Endodermal cell (in vitro differentiated cells): ENCODE measurements at regions not wholly inside any gene's neighbourhood (a gene's known extent, or its start where the extent isn't known, plus 50 kb on each side); places are given as distances from the start of the nearest gene placed in this dataset.

Experiments
- DNase-seq: peaks from one replicate; pipeline ENCODE4 v3.0.0-alpha.2; 2017
- H3K27ac ChIP-seq: 2 replicates; pipeline ENCODE4 v1.5.1; 2013; ENCODE audit warnings: mild to moderate bottlenecking, low read depth, low read length, moderate library complexity
- H3K27me3 ChIP-seq: 2 replicates; pipeline ENCODE4 v1.6.1; 2013; ENCODE audit warnings: mild to moderate bottlenecking, low read length, moderate library complexity; ENCODE audit not compliant: insufficient read depth, control insufficient read depth, poor library complexity, severe bottlenecking
- H3K36me3 ChIP-seq: 2 replicates; pipeline ENCODE4 v1.7.0; 2013; ENCODE audit warnings: mild to moderate bottlenecking, low read length, moderate library complexity; ENCODE audit not compliant: control insufficient read depth, insufficient read depth
- H3K4me1 ChIP-seq: one replicate; pipeline ENCODE4 v1.7.0; 2013; ENCODE audit warnings: low read length; ENCODE audit not compliant: control insufficient read depth, insufficient read depth
- H3K4me3 ChIP-seq: 2 replicates; pipeline ENCODE4 v1.5.1; 2013; ENCODE audit warnings: mild to moderate bottlenecking, low read length, moderate library complexity
- H3K9ac ChIP-seq: 2 replicates; pipeline ENCODE4 v1.6.1; 2013; ENCODE audit warnings: mild to moderate bottlenecking, low read length, moderate library complexity; ENCODE audit not compliant: poor library complexity, severe bottlenecking; ENCODE audit errors: extremely low read depth
- H3K9me3 ChIP-seq: 2 replicates; pipeline ENCODE4 v1.6.1; 2013; ENCODE audit warnings: mild to moderate bottlenecking, low read length, moderate library complexity; ENCODE audit not compliant: control insufficient read depth
- H3K27ac Mint-ChIP-seq: 2 replicates; pipeline ENCODE4 v1.8.0; 2020; ENCODE audit warnings: mixed read lengths
- H3K27me3 Mint-ChIP-seq: 2 replicates; pipeline ENCODE4 v1.8.0; 2021; ENCODE audit warnings: mild to moderate bottlenecking, mixed read lengths; ENCODE audit not compliant: insufficient read depth
- H3K36me3 Mint-ChIP-seq: 2 replicates; pipeline ENCODE4 v1.8.0; 2020; ENCODE audit warnings: low read depth, mixed read lengths
- H3K4me1 Mint-ChIP-seq: 2 replicates; pipeline ENCODE4 v1.8.0; 2020; ENCODE audit warnings: mixed read lengths
- H3K4me3 Mint-ChIP-seq: 2 replicates; pipeline ENCODE4 v1.8.0; 2020; ENCODE audit warnings: mild to moderate bottlenecking, moderate library complexity, mixed read lengths
- H3K9me3 Mint-ChIP-seq: 2 replicates; pipeline ENCODE4 v1.8.0; 2020; ENCODE audit warnings: mild to moderate bottlenecking, mixed read lengths
- CTCF ChIP-seq: fragments of 200-600 bp; sonication (generic); conservative IDR thresholded peaks from 2 replicates; pipeline ENCODE4 v1.5.0; 2021; ENCODE audit warnings: antibody characterized with exemption, mild to moderate bottlenecking
- WGBS, 2 experiments: methylation state at CpG; one replicate each; pipeline versions ENCODE4 v1.1.5 to v1.1.7; 2013; ENCODE audit warnings: missing lambda C conversion rate in 2 of 2, mixed read lengths in 1 of 2; ENCODE audit not compliant: insufficient coverage in 1 of 2, insufficient read length in 1 of 2; 5-methylcytosine and 5-hydroxymethylcytosine counted together

GRCh38 chr5:67451640-67452279 is 255.2 kb upstream of the CD180 start:
- no peak overlapping the region for H3K9ac ChIP-seq
- H3K27ac Mint-ChIP-seq, result no peak overlapping the region
- WGBS, 2 experiments, result 92 to 100% methylated on average over 2 to 3 of the region's 3 CpGs
- no peaks in the 10 kb centered on the region for H3K9me3 ChIP-seq
- H3K27me3 Mint-ChIP-seq, result no peaks in the 10 kb centered on the region
- no peaks in the 10 kb centered on the region for H3K4me1 ChIP-seq
- H3K4me3 ChIP-seq, result no peak overlapping the region
- no peak for TF ChIP-seq CTCF
- no peaks in the 10 kb centered on the region for H3K9me3 Mint-ChIP-seq
- no peak for DNase-seq
- H3K27me3 ChIP-seq, result no peaks in the 10 kb centered on the region
- no peaks in the 10 kb centered on the region for H3K36me3 ChIP-seq
- no peaks in the 10 kb centered on the region for H3K36me3 Mint-ChIP-seq
- no peaks in the 10 kb centered on the region for H3K4me1 Mint-ChIP-seq
- no peak overlapping the region for H3K4me3 Mint-ChIP-seq
- no peak overlapping the region for H3K27ac ChIP-seq

- no peaks in the 10 kb centered on the region for H3K27me3 Mint-ChIP-seq
- Histone ChIP-seq H3K36me3 (no peaks in the 10 kb centered on the region), H3K27me3 (no peaks in the 10 kb centered on the region), H3K9me3 (no peaks in the 10 kb centered on the region), H3K9ac (no peak overlapping the region), H3K4me3 (no peak overlapping the region), H3K27ac (no peak overlapping the region), H3K4me1 (no peaks in the 10 kb centered on the region)
- H3K36me3 Mint-ChIP-seq, result no peaks in the 10 kb centered on the region
- DNase-seq, result no peak
- no peaks in the 10 kb centered on the region for H3K9me3 Mint-ChIP-seq
- no peaks in the 10 kb centered on the region for H3K4me1 Mint-ChIP-seq
- H3K4me3 Mint-ChIP-seq, result no peak overlapping the region
- no peak for TF ChIP-seq CTCF
- no peak overlapping the region for H3K27ac Mint-ChIP-seq
These were observed 251.1 kb upstream of the CD180 start for GRCh38 chr5:67447732-67448131.

GRCh38 chr5:67437905-67438845 is 241.6 kb upstream of the CD180 start:
- Histone ChIP-seq H3K36me3 (no peaks in the 10 kb centered on the region), H3K9me3 (no peaks in the 10 kb centered on the region), H3K27ac (no peak overlapping the region), H3K4me1 (no peaks in the 10 kb centered on the region), H3K27me3 (no peaks in the 10 kb centered on the region), H3K4me3 (no peak overlapping the region), H3K9ac (no peak overlapping the region)
- no peak overlapping the region for H3K4me3 Mint-ChIP-seq
- WGBS, 2 experiments, result 78 to 83% methylated on average over 4 to 6 of the region's 6 CpGs
- no peaks in the 10 kb centered on the region for H3K9me3 Mint-ChIP-seq
- TF ChIP-seq CTCF, result no peak
- no peaks in the 10 kb centered on the region for H3K36me3 Mint-ChIP-seq
- no peaks in the 10 kb centered on the region for H3K4me1 Mint-ChIP-seq
- no peaks in the 10 kb centered on the region for H3K27me3 Mint-ChIP-seq
- no peak overlapping the region for H3K27ac Mint-ChIP-seq
- no peak for DNase-seq
